ENCODE measurements at regions not wholly inside any gene's neighbourhood (a gene's known extent, or its start where the extent isn't known, plus 50 kb on each side); places are given as distances from the start of the nearest gene placed in this dataset.
"Not testable (repeated sequence)": the region's sequence is repeated elsewhere in the genome, so short reads cannot be mapped to it uniquely, and the experiment has no call there.

GRCh38 chr2:223481486-223481885, 120.7 kb downstream of the SCG2 start:
- no peak for TF ChIP-seq CTCF (IDR thresholded peaks at IDR 0.05; ENCODE audit: low read depth, low read length)
- in situ Hi-C loops (cut with HindIII; ENCODE audit: low sequenced_read_pairs): no loop called here
- H3K4me3 ChIP-seq (ENCODE audit: low read depth, low read length): no peak overlapping the region
- DNase-seq (ENCODE audit: low read depth, low spot score): no peak

GRCh38 chr2:223486751-223487150, 115.4 kb downstream of the SCG2 start:
- no peak for TF ChIP-seq CTCF (IDR thresholded peaks at IDR 0.05; ENCODE audit: low read depth, low read length)
- H3K4me3 ChIP-seq (ENCODE audit: low read depth, low read length): no peak overlapping the region
- peak; percentile 19 for DNase-seq (ENCODE audit: low read depth, low spot score)
- in situ Hi-C loops (cut with HindIII; ENCODE audit: low sequenced_read_pairs): no loop called here

- TF ChIP-seq CTCF (IDR thresholded peaks at IDR 0.05; ENCODE audit: low read depth, low read length): no peak
- no peak for DNase-seq (ENCODE audit: low read depth, low spot score)
- no peak overlapping the region for H3K4me3 ChIP-seq (ENCODE audit: low read depth, low read length)
- in situ Hi-C loops (cut with HindIII; ENCODE audit: low sequenced_read_pairs): no loop called here
Observed at GRCh38 chr2:223487214-223487846, 114.8 kb downstream of the SCG2 start.

GRCh38 chr2:223488814-223489213, 113.3 kb downstream of the SCG2 start:
- DNase-seq (ENCODE audit: low read depth, low spot score): peak; percentile 45
- TF ChIP-seq CTCF (IDR thresholded peaks at IDR 0.05; ENCODE audit: low read depth, low read length): no peak
- in situ Hi-C loops (cut with HindIII; ENCODE audit: low sequenced_read_pairs): no loop called here
- H3K4me3 ChIP-seq (ENCODE audit: low read depth, low read length): no peak overlapping the region

GRCh38 chr2:223494496-223494895, 107.7 kb downstream of the SCG2 start:
- in situ Hi-C loops (cut with HindIII; ENCODE audit: low sequenced_read_pairs): no loop called here
- DNase-seq (ENCODE audit: low read depth, low spot score): no peak
- H3K4me3 ChIP-seq (ENCODE audit: low read depth, low read length): no peak overlapping the region
- TF ChIP-seq CTCF (IDR thresholded peaks at IDR 0.05; ENCODE audit: low read depth, low read length): no peak

- in situ Hi-C loops (cut with HindIII; ENCODE audit: low sequenced_read_pairs): no loop called here
- no peak for TF ChIP-seq CTCF (IDR thresholded peaks at IDR 0.05; ENCODE audit: low read depth, low read length)
- no peak for DNase-seq (ENCODE audit: low read depth, low spot score)
- H3K4me3 ChIP-seq (ENCODE audit: low read depth, low read length): no peak overlapping the region
Observed at GRCh38 chr2:223494942-223495341, 107.2 kb downstream of the SCG2 start.

GRCh38 chr2:223496853-223497252, 105.3 kb downstream of the SCG2 start:
- in situ Hi-C loops (cut with HindIII; ENCODE audit: low sequenced_read_pairs); H3K4me3 ChIP-seq (ENCODE audit: low read depth, low read length); DNase-seq (ENCODE audit: low read depth, low spot score): not testable (repeated sequence)
